Heart left ventricle (tissue), 13 donors: ENCODE measurements at regions not wholly inside any gene's neighbourhood (a gene's known extent, or its start where the extent isn't known, plus 50 kb on each side); places are given as distances from the start of the nearest gene placed in this dataset.

Source experiments
- CTCF ChIP-seq, 12 donors: fragments of 200-600 bp; sonication (generic) in 4 of 12; IDR thresholded peaks; one replicate each; pipeline versions ENCODE4 v1.5.0 to v1.8.0; 2018 to 2022; ENCODE audit warnings: antibody characterized with exemption in 12 of 12, mild to moderate bottlenecking in 5 of 12
- POLR2A ChIP-seq, 2 donors: fragments of 450-650 bp; IDR thresholded peaks; one replicate each; pipeline ENCODE4 v1.6.1; 2017; ENCODE audit warnings: antibody characterized with exemption in 2 of 2, mild to moderate bottlenecking in 2 of 2, moderate library complexity in 2 of 2
- donor health status: ischemic (EF 13 %, LVEDD 7.1; RV severe dilation, severe dysfunction).
- donor health status: DM: no; HTN: yes; CAD: no.
- donor health status: DM: no; HTN: no; CAD: no.
- donor health status: ischemic (EF 25% LVEDD 6.9; RV normal size, moderate dysfunction).
- donor health status: ischemic (EF 25% LVEDD 5.7; RV mildly dilated, moderate dysfunction).
- donor health status: ischemic (EF 35%, LVEDD 5.7; RV mildly dilated, moderate dysfunction).
- donor health status: nonischemic (EF 11% LVEDD 7.7; RV severe dilation, severe dysfunction).
- donor health status: DM: yes; HTN: yes; CAD: no.
- donor health status: PGD.
- donor health status: ischemic (EF 29% LVEDD 5.4; RV normal size, mild dysfunction).
- donor health status: nonischemic (EF 23%, LVEDD 6.1; RV moderate dilation, normal function).

GRCh38 chr6:28656715-28657114, 131.0 kb downstream of the GPX5 start:
- no peak for TF ChIP-seq CTCF (IDR thresholded peaks at IDR 0.05)
- no peak for TF ChIP-seq POLR2A (IDR thresholded peaks at IDR 0.05)
